ENCODE measurements at regions not wholly inside any gene's neighbourhood (a gene's known extent, or its start where the extent isn't known, plus 50 kb on each side); places are given as distances from the start of the nearest gene placed in this dataset.
"Not testable (repeated sequence)": the region's sequence is repeated elsewhere in the genome, so short reads cannot be mapped to it uniquely, and the experiment has no call there.

- Histone ChIP-seq H3K27ac (ENCODE audit: low read length) (no peak overlapping the region), H3K4me1 (ENCODE audit: control insufficient read depth, insufficient read depth, low read length) (no peaks in the 10 kb centered on the region), H3K9me3 (ENCODE audit: control insufficient read depth, insufficient read depth, low read length) (no peaks in the 10 kb centered on the region), H3K4me3 (ENCODE audit: low read length) (no peak overlapping the region), H3K36me3 (ENCODE audit: control insufficient read depth, insufficient read depth, low read length) (no peaks in the 10 kb centered on the region), H3K27me3 (ENCODE audit: control insufficient read depth, insufficient read depth, low read length) (no peaks in the 10 kb centered on the region)
- no peak for DNase-seq (ENCODE audit: low read depth, low spot score)
- WGBS (ENCODE audit: insufficient coverage, insufficient read length): no CpG with 5 or more reads among the region's 3 CpGs
These were observed 229.0 kb downstream of the MREG start for GRCh38 chr2:215784371-215784783.

- not testable (repeated sequence) for H3K4me1 ChIP-seq (ENCODE audit: control insufficient read depth, insufficient read depth, low read length); H3K4me3 ChIP-seq (ENCODE audit: low read length); H3K36me3 ChIP-seq (ENCODE audit: control insufficient read depth, insufficient read depth, low read length); H3K27ac ChIP-seq (ENCODE audit: low read length); DNase-seq (ENCODE audit: low read depth, low spot score); H3K27me3 ChIP-seq (ENCODE audit: control insufficient read depth, insufficient read depth, low read length); H3K9me3 ChIP-seq (ENCODE audit: control insufficient read depth, insufficient read depth, low read length)
- no CpG with 5 or more reads among the region's 7 CpGs for WGBS (ENCODE audit: insufficient coverage, insufficient read length)
These were observed 229.7 kb downstream of the MREG start for GRCh38 chr2:215783640-215784039.

- Histone ChIP-seq H3K36me3 (ENCODE audit: control insufficient read depth, insufficient read depth, low read length) (no peaks in the 10 kb centered on the region), H3K27me3 (ENCODE audit: control insufficient read depth, insufficient read depth, low read length) (no peaks in the 10 kb centered on the region), H3K4me3 (ENCODE audit: low read length) (no peak overlapping the region), H3K4me1 (ENCODE audit: control insufficient read depth, insufficient read depth, low read length) (no peaks in the 10 kb centered on the region), H3K27ac (ENCODE audit: low read length) (no peak overlapping the region), H3K9me3 (ENCODE audit: control insufficient read depth, insufficient read depth, low read length) (no peaks in the 10 kb centered on the region)
- DNase-seq (ENCODE audit: low read depth, low spot score): no peak
- WGBS (ENCODE audit: insufficient coverage, insufficient read length): no CpG with 5 or more reads among the region's 2 CpGs
These were observed 230.4 kb downstream of the MREG start for GRCh38 chr2:215782965-215783364.

GRCh38 chr2:215782295-215782694 lies 231.1 kb downstream of the MREG start:
- Histone ChIP-seq H3K36me3 (ENCODE audit: control insufficient read depth, insufficient read depth, low read length) (no peaks in the 10 kb centered on the region), H3K9me3 (ENCODE audit: control insufficient read depth, insufficient read depth, low read length) (no peaks in the 10 kb centered on the region), H3K4me3 (ENCODE audit: low read length) (no peak overlapping the region), H3K27me3 (ENCODE audit: control insufficient read depth, insufficient read depth, low read length) (no peaks in the 10 kb centered on the region), H3K4me1 (ENCODE audit: control insufficient read depth, insufficient read depth, low read length) (no peaks in the 10 kb centered on the region), H3K27ac (ENCODE audit: low read length) (no peak overlapping the region)
- DNase-seq (ENCODE audit: low read depth, low spot score): no peak
- WGBS (ENCODE audit: insufficient coverage, insufficient read length): no CpG with 5 or more reads among the region's 1 CpG

GRCh38 chr2:215780907-215781685 lies 232.3 kb downstream of the MREG start:
- Histone ChIP-seq H3K4me1 (ENCODE audit: control insufficient read depth, insufficient read depth, low read length) (no peaks in the 10 kb centered on the region), H3K36me3 (ENCODE audit: control insufficient read depth, insufficient read depth, low read length) (no peaks in the 10 kb centered on the region), H3K9me3 (ENCODE audit: control insufficient read depth, insufficient read depth, low read length) (no peaks in the 10 kb centered on the region), H3K4me3 (ENCODE audit: low read length) (no peak overlapping the region), H3K27me3 (ENCODE audit: control insufficient read depth, insufficient read depth, low read length) (no peaks in the 10 kb centered on the region), H3K27ac (ENCODE audit: low read length) (no peak overlapping the region)
- no CpG with 5 or more reads among the region's 3 CpGs for WGBS (ENCODE audit: insufficient coverage, insufficient read length)
- DNase-seq (ENCODE audit: low read depth, low spot score): no peak

GRCh38 chr2:215780313-215780712 lies 233.0 kb downstream of the MREG start:
- Histone ChIP-seq H3K36me3 (ENCODE audit: control insufficient read depth, insufficient read depth, low read length) (no peaks in the 10 kb centered on the region), H3K4me1 (ENCODE audit: control insufficient read depth, insufficient read depth, low read length) (no peaks in the 10 kb centered on the region), H3K4me3 (ENCODE audit: low read length) (no peak overlapping the region), H3K27ac (ENCODE audit: low read length) (no peak overlapping the region), H3K9me3 (ENCODE audit: control insufficient read depth, insufficient read depth, low read length) (no peaks in the 10 kb centered on the region), H3K27me3 (ENCODE audit: control insufficient read depth, insufficient read depth, low read length) (no peaks in the 10 kb centered on the region)
- no CpG with 5 or more reads among the region's 5 CpGs for WGBS (ENCODE audit: insufficient coverage, insufficient read length)
- DNase-seq (ENCODE audit: low read depth, low spot score): no peak

- Histone ChIP-seq H3K27ac (ENCODE audit: low read length) (no peak overlapping the region), H3K27me3 (ENCODE audit: control insufficient read depth, insufficient read depth, low read length) (no peaks in the 10 kb centered on the region)
These were observed 233.4 kb downstream of the MREG start for GRCh38 chr2:215779912-215780311.

GRCh38 chr2:215777465-215778044 lies 235.8 kb downstream of the MREG start:
- WGBS (ENCODE audit: insufficient coverage, insufficient read length): no CpG with 5 or more reads among the region's 7 CpGs
- Histone ChIP-seq H3K27me3 (ENCODE audit: control insufficient read depth, insufficient read depth, low read length) (no peaks in the 10 kb centered on the region), H3K27ac (ENCODE audit: low read length) (no peak overlapping the region), H3K4me3 (ENCODE audit: low read length) (no peak overlapping the region), H3K9me3 (ENCODE audit: control insufficient read depth, insufficient read depth, low read length) (no peaks in the 10 kb centered on the region), H3K4me1 (ENCODE audit: control insufficient read depth, insufficient read depth, low read length) (no peaks in the 10 kb centered on the region), H3K36me3 (ENCODE audit: control insufficient read depth, insufficient read depth, low read length) (no peaks in the 10 kb centered on the region)
- DNase-seq (ENCODE audit: low read depth, low spot score): no peak

More at GRCh38 chr2:215779912-215780311, 233.4 kb downstream of the MREG start:
- H3K36me3 ChIP-seq (ENCODE audit: control insufficient read depth, insufficient read depth, low read length): no peaks in the 10 kb centered on the region
- DNase-seq (ENCODE audit: low read depth, low spot score): no peak
- WGBS (ENCODE audit: insufficient coverage, insufficient read length): no CpG with 5 or more reads among the region's 3 CpGs
- H3K9me3 ChIP-seq (ENCODE audit: control insufficient read depth, insufficient read depth, low read length): no peaks in the 10 kb centered on the region
- no peak overlapping the region for H3K4me3 ChIP-seq (ENCODE audit: low read length)
- no peaks in the 10 kb centered on the region for H3K4me1 ChIP-seq (ENCODE audit: control insufficient read depth, insufficient read depth, low read length)

GRCh38 chr2:215775106-215775505 lies 238.2 kb downstream of the MREG start:
- DNase-seq (ENCODE audit: low read depth, low spot score): no peak
- H3K4me1 ChIP-seq (ENCODE audit: control insufficient read depth, insufficient read depth, low read length): no peaks in the 10 kb centered on the region
- H3K4me3 ChIP-seq (ENCODE audit: low read length): no peak overlapping the region
- H3K36me3 ChIP-seq (ENCODE audit: control insufficient read depth, insufficient read depth, low read length): no peaks in the 10 kb centered on the region
- H3K9me3 ChIP-seq (ENCODE audit: control insufficient read depth, insufficient read depth, low read length): no peaks in the 10 kb centered on the region
- no CpG with 5 or more reads among the region's 4 CpGs for WGBS (ENCODE audit: insufficient coverage, insufficient read length)
- H3K27me3 ChIP-seq (ENCODE audit: control insufficient read depth, insufficient read depth, low read length): no peaks in the 10 kb centered on the region
- H3K27ac ChIP-seq (ENCODE audit: low read length): no peak overlapping the region

- H3K36me3 ChIP-seq (ENCODE audit: control insufficient read depth, insufficient read depth, low read length): no peaks in the 10 kb centered on the region
- H3K4me3 ChIP-seq (ENCODE audit: low read length): no peak overlapping the region
- H3K27me3 ChIP-seq (ENCODE audit: control insufficient read depth, insufficient read depth, low read length): no peaks in the 10 kb centered on the region
- H3K9me3 ChIP-seq (ENCODE audit: control insufficient read depth, insufficient read depth, low read length): no peaks in the 10 kb centered on the region
- no peak overlapping the region for H3K27ac ChIP-seq (ENCODE audit: low read length)
- no peaks in the 10 kb centered on the region for H3K4me1 ChIP-seq (ENCODE audit: control insufficient read depth, insufficient read depth, low read length)
- DNase-seq (ENCODE audit: low read depth, low spot score): no peak
- no CpG with 5 or more reads among the region's 2 CpGs for WGBS (ENCODE audit: insufficient coverage, insufficient read length)
These were observed 239.6 kb downstream of the MREG start for GRCh38 chr2:215773728-215774127.

Measured in iPS DF 6.9 (cell line).